ENCODE measurements at regions not wholly inside any gene's neighbourhood (a gene's known extent, or its start where the extent isn't known, plus 50 kb on each side); places are given as distances from the start of the nearest gene placed in this dataset.

DNA sequence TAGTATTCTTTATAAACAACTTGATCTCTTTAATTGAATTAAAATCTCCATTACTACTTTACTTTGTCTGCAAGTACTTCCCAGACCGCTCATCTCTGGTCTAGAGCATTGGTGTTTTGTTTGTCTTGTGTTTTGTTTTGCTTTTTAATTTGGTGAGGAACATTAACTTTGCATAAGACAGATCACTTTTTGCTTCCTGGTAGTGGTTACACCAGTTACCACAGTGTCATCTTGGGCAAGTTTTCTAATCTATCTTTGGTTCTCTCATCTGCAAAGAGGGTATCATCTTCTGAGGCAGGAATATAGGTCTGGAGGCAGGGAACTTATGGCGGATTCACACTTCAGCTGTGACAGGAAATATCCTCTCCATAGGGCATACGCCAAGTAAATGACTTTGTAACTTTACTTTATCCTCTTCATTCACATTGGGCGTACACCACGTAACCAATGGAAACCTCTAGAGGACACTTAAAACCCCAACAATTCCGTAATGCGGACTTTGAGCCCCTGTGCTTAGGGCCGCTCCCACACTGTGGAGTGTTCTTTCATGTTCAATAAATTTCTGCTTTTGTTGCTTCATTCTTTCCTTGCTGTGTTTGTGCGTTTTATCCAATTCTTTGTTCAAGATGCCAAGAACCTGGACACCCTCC, 83.2 kb upstream of the JAZF1 start:
- Histone ChIP-seq H3K36me3 (ENCODE audit: control insufficient read depth, insufficient read depth, low read length) (no peaks in the 10 kb centered on the region), H4K5ac (ENCODE audit: low read depth, low read length) (no peak overlapping the region), H2BK20ac (ENCODE audit: low read depth, low read length) (no peak overlapping the region), H3K14ac (replicated peaks; ENCODE audit: low read depth, low read length) (no peak overlapping the region), H4K91ac (ENCODE audit: insufficient read depth, low read depth, low read length) (no peak overlapping the region), H3K9me3 (ENCODE audit: control insufficient read depth, insufficient read depth, low read length) (no peaks in the 10 kb centered on the region), H3K9ac (ENCODE audit: low read depth, low read length) (no peak overlapping the region), H3K9me1 (ENCODE audit: insufficient read depth, low read length) (no peaks in the 10 kb centered on the region), H2AFZ (replicated peaks; ENCODE audit: low read length, poor library complexity) (no peak overlapping the region), H3K18ac (ENCODE audit: low read depth, low read length) (no peak overlapping the region), H4K8ac (ENCODE audit: low read depth in 2 of 2, low read length in 2 of 2) (no peak overlapping the region), H2AK5ac (ENCODE audit: low read depth, low read length) (no peak overlapping the region), H2BK5ac (ENCODE audit: low read depth, low read length, poor library complexity, severe bottlenecking) (no peak overlapping the region), H3K4ac (ENCODE audit: low read depth, low read length) (no peak overlapping the region), H3K4me2 (ENCODE audit: low read depth, low read length) (no peak overlapping the region), H3K56ac (ENCODE audit: extremely low read depth, insufficient read depth, low read length) (no peak overlapping the region), H2AK9ac (replicated peaks; ENCODE audit: low read depth, low read length, poor library complexity) (no peak overlapping the region), H3K4me3 (ENCODE audit: insufficient read depth, low read depth, low read length) (no peak overlapping the region), H3K4me1 (ENCODE audit: control insufficient read depth, insufficient read depth, low read length) (no peaks in the 10 kb centered on the region; the same call in 1 of the 2 replicates), H2BK120ac (ENCODE audit: low read depth, low read length) (no peak overlapping the region), H3K27ac (ENCODE audit: insufficient read depth, low read length) (no peak overlapping the region), H2BK15ac (ENCODE audit: low read depth, low read length) (no peak overlapping the region), H3K79me1 (ENCODE audit: low read depth in 1 of 2, low read length in 2 of 2) (no peaks in the 10 kb centered on the region), H4K20me1 (ENCODE audit: insufficient read depth, low read length) (no peaks in the 10 kb centered on the region), H3K27me3 (ENCODE audit: control insufficient read depth, insufficient read depth, low read length) (peaks cover 16% of the 10 kb centered on the region), H3K23ac (ENCODE audit: low read depth, low read length) (no peak overlapping the region)
- dilution Hi-C loops (cut with HindIII; ENCODE audit: low sequenced_read_pairs, unreplicated experiment) (no loop called here), intact Hi-C loops (cut with micrococcal nuclease) (no loop called here), in situ Hi-C loops (cut with MboI; ENCODE audit: low sequenced_read_pairs) (no loop called here)
- no peak for ATAC-seq (ENCODE audit: low read depth)
- ChIA-PET CTCF (no interaction called here), POLR2A (ENCODE audit: unreplicated experiment) (no interaction called here)
- DNase-seq = no peak
- BruUV-seq (replicated peaks) = no TSS peak
- no CpG with 5 or more reads among the region's 9 CpGs for WGBS, 2 experiments (ENCODE audit: extremely low coverage in 2 of 2, insufficient read length in 1 of 2)
- TF ChIP-seq RAD21 (IDR thresholded peaks at IDR 0.05; ENCODE audit: low read length) = no peak
- TF ChIP-seq MAFK (IDR thresholded peaks at IDR 0.05; ENCODE audit: low read depth, low read length) = no peak
- TF ChIP-seq MAZ (IDR thresholded peaks at IDR 0.05; ENCODE audit: borderline replicate concordance, low read depth, low read length) = no peak
- TF ChIP-seq RCOR1 (IDR thresholded peaks at IDR 0.05; ENCODE audit: insufficient replicate concordance, low read length) = no peak
- no peak for TF ChIP-seq SMC3 (IDR thresholded peaks at IDR 0.05; ENCODE audit: low read depth, low read length)
- TF ChIP-seq, protein P1, sequence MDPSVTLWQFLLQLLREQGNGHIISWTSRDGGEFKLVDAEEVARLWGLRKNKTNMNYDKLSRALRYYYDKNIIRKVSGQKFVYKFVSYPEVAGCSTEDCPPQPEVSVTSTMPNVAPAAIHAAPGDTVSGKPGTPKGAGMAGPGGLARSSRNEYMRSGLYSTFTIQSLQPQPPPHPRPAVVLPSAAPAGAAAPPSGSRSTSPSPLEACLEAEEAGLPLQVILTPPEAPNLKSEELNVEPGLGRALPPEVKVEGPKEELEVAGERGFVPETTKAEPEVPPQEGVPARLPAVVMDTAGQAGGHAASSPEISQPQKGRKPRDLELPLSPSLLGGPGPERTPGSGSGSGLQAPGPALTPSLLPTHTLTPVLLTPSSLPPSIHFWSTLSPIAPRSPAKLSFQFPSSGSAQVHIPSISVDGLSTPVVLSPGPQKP (IDR thresholded peaks at IDR 0.05; ENCODE audit: borderline replicate concordance, low read depth, low read length) = no peak
- no peak for TF ChIP-seq USF2 (IDR thresholded peaks at IDR 0.05; ENCODE audit: low read depth, low read length)
- TF ChIP-seq BHLHE40 (IDR thresholded peaks at IDR 0.05; ENCODE audit: low read depth, low read length) = no peak

Measured in IMR-90 (cell line).